OCI-LY3 (cell line): ENCODE measurements at regions not wholly inside any gene's neighbourhood (a gene's known extent, or its start where the extent isn't known, plus 50 kb on each side); places are given as distances from the start of the nearest gene placed in this dataset.

ENCODE experiments used
- H2AFZ ChIP-seq: fragments of 200-600, 300-600 bp; shearing (Covaris generic); 2 replicates; pipeline ENCODE4 v1.6.0; 2014; ENCODE audit warnings: antibody characterized with exemption, low read depth, low read length
- H3K27ac ChIP-seq: fragments of 200-600, 300-600 bp; sonication (generic); 2 replicates; pipeline ENCODE4 v1.5.1; 2014; ENCODE audit warnings: mild to moderate bottlenecking, low read length, moderate library complexity, mixed read lengths
- H3K27me3 ChIP-seq: fragments of 200-600, 300-600 bp; sonication (generic); 2 replicates; pipeline ENCODE4 v1.6.1; 2014; ENCODE audit warnings: low read depth, low read length, mixed read lengths
- H3K36me3 ChIP-seq: fragments of 200-600, 300-600 bp; sonication (generic); replicated peaks from 2 replicates; pipeline ENCODE3; 2014; ENCODE audit warnings: low read depth, low read length, mixed read lengths
- H3K4me1 ChIP-seq: fragments of 300-600, 200-600 bp; sonication (generic); 2 replicates; pipeline ENCODE4 v1.6.1; 2014; ENCODE audit warnings: low read length, mixed read lengths
- H3K4me2 ChIP-seq: fragments of 200-600, 300-600 bp; sonication (generic); 2 replicates; pipeline ENCODE4 v1.6.1; 2014; ENCODE audit warnings: low read length, mixed read lengths
- H3K4me3 ChIP-seq: fragments of 300-600, 200-600 bp; sonication (generic); 2 replicates; pipeline ENCODE4 v1.5.1; 2014; ENCODE audit warnings: antibody characterized with exemption, mild to moderate bottlenecking, low read length, moderate library complexity
- H3K79me2 ChIP-seq: fragments of 300-600, 200-600 bp; shearing (Covaris generic); 2 replicates; pipeline ENCODE4 v1.6.1; 2014; ENCODE audit warnings: mild to moderate bottlenecking, low read length, mixed read lengths
- H3K9ac ChIP-seq: fragments of 300-600, 200-600 bp; shearing (Covaris generic); 2 replicates; pipeline ENCODE4 v1.6.0; 2014; ENCODE audit warnings: mild to moderate bottlenecking, low read length, moderate library complexity
- H3K9me3 ChIP-seq: fragments of 200-600, 300-600 bp; shearing (Covaris generic); 2 replicates; pipeline ENCODE4 v1.6.1; 2014; ENCODE audit warnings: low read length, mixed read lengths; ENCODE audit not compliant: insufficient read depth
- H4K20me1 ChIP-seq: fragments of 200-600, 300-600 bp; sonication (generic); 2 replicates; pipeline ENCODE4 v1.6.1; 2016; ENCODE audit warnings: low read length, mixed read lengths; ENCODE audit not compliant: insufficient read depth
- CTCF ChIP-seq: fragments of 200-600, 300-600 bp; sonication (generic); IDR thresholded peaks from 2 replicates; pipeline ENCODE4 v1.5.1; 2014; ENCODE audit warnings: antibody characterized with exemption, low read length, low read depth
- EZH2phosphoT487 ChIP-seq: fragments of 200-600 bp; shearing (Covaris generic); IDR thresholded peaks from 2 replicates; pipeline ENCODE4 v1.6.1; 2018; ENCODE audit warnings: antibody characterized with exemption, mixed run types, low read depth

GRCh38 chr18:34626404-34627136 lies 83.5 kb upstream of the DTNA start:
- Histone ChIP-seq H3K4me2 (no peak overlapping the region), H4K20me1 (no peaks in the 10 kb centered on the region), H3K79me2 (no peaks in the 10 kb centered on the region), H3K36me3 (no peaks in the 10 kb centered on the region), H3K9me3 (no peaks in the 10 kb centered on the region), H3K4me1 (no peaks in the 10 kb centered on the region), H3K27ac (no peak overlapping the region), H3K9ac (no peak overlapping the region), H2AFZ (no peak overlapping the region), H3K4me3 (no peak overlapping the region), H3K27me3 (no peaks in the 10 kb centered on the region)
- TF ChIP-seq EZH2phosphoT487: no peak
- no peak for TF ChIP-seq CTCF

- H3K9ac ChIP-seq: no peak overlapping the region
- no peaks in the 10 kb centered on the region for H3K4me1 ChIP-seq
- no peaks in the 10 kb centered on the region for H3K27me3 ChIP-seq
- H3K4me2 ChIP-seq: no peak overlapping the region
- no peaks in the 10 kb centered on the region for H4K20me1 ChIP-seq
- no peak overlapping the region for H2AFZ ChIP-seq
- H3K79me2 ChIP-seq: no peaks in the 10 kb centered on the region
- no peak for TF ChIP-seq EZH2phosphoT487
- TF ChIP-seq CTCF: no peak
- no peaks in the 10 kb centered on the region for H3K9me3 ChIP-seq
- no peaks in the 10 kb centered on the region for H3K36me3 ChIP-seq
- H3K4me3 ChIP-seq: no peak overlapping the region
- H3K27ac ChIP-seq: no peak overlapping the region
These were observed 82.8 kb upstream of the DTNA start for GRCh38 chr18:34627137-34627920.

GRCh38 chr18:34631093-34631966 lies 78.8 kb upstream of the DTNA start:
- no peak overlapping the region for H3K27ac ChIP-seq
- no peaks in the 10 kb centered on the region for H4K20me1 ChIP-seq
- no peak overlapping the region for H3K4me2 ChIP-seq
- H3K9ac ChIP-seq: no peak overlapping the region
- no peaks in the 10 kb centered on the region for H3K36me3 ChIP-seq
- H2AFZ ChIP-seq: no peak overlapping the region
- no peaks in the 10 kb centered on the region for H3K79me2 ChIP-seq
- TF ChIP-seq CTCF (no peak), EZH2phosphoT487 (no peak)
- no peak overlapping the region for H3K4me3 ChIP-seq
- no peaks in the 10 kb centered on the region for H3K4me1 ChIP-seq
- no peaks in the 10 kb centered on the region for H3K27me3 ChIP-seq
- no peaks in the 10 kb centered on the region for H3K9me3 ChIP-seq

- H2AFZ ChIP-seq: no peak overlapping the region
- no peak overlapping the region for H3K27ac ChIP-seq
- no peak overlapping the region for H3K9ac ChIP-seq
- no peak overlapping the region for H3K4me2 ChIP-seq
- H4K20me1 ChIP-seq: no peaks in the 10 kb centered on the region
- H3K4me3 ChIP-seq: no peak overlapping the region
- no peak for TF ChIP-seq EZH2phosphoT487
- TF ChIP-seq CTCF: no peak
- no peaks in the 10 kb centered on the region for H3K36me3 ChIP-seq
- no peaks in the 10 kb centered on the region for H3K27me3 ChIP-seq
- no peaks in the 10 kb centered on the region for H3K4me1 ChIP-seq
- H3K79me2 ChIP-seq: no peaks in the 10 kb centered on the region
- no peaks in the 10 kb centered on the region for H3K9me3 ChIP-seq
These were observed 77.8 kb upstream of the DTNA start for GRCh38 chr18:34632321-34632720.
